GM19455 (cell line): ENCODE measurements at regions not wholly inside any gene's neighbourhood (a gene's known extent, or its start where the extent isn't known, plus 50 kb on each side); places are given as distances from the start of the nearest gene placed in this dataset.

Source experiments
- ATAC-seq: cut with Tn5 transposase; IDR thresholded peaks from one replicate; pipeline ENCODE4 v1.9.1; 2021; ENCODE audit not compliant: unreplicated experiment

- ATAC-seq, result no peak
These were observed 539.6 kb downstream of the CCDC171 start for GRCh38 chr9:16092142-16093091.

- no peak for ATAC-seq
These were observed 545.5 kb downstream of the CCDC171 start for GRCh38 chr9:16098306-16098705.

- no peak for ATAC-seq
These were observed 547.1 kb downstream of the CCDC171 start for GRCh38 chr9:16099732-16100536.

- ATAC-seq, result no peak
These were observed 547.8 kb downstream of the CCDC171 start for GRCh38 chr9:16100537-16101091.

GRCh38 chr9:16102154-16102553, 549.3 kb downstream of the CCDC171 start:
- ATAC-seq, result no peak

- ATAC-seq, result no peak
These were observed 551.0 kb downstream of the CCDC171 start for GRCh38 chr9:16103620-16104397.

GRCh38 chr9:16105168-16106020, 552.6 kb downstream of the CCDC171 start:
- no peak for ATAC-seq

GRCh38 chr9:16106021-16106571, 553.3 kb downstream of the CCDC171 start:
- no peak for ATAC-seq

- ATAC-seq, result no peak
These were observed 559.3 kb downstream of the CCDC171 start for GRCh38 chr9:16112116-16112515.

GRCh38 chr9:16115994-16116393, 563.2 kb downstream of the CCDC171 start:
- no peak for ATAC-seq

- no peak for ATAC-seq
These were observed 565.2 kb downstream of the CCDC171 start for GRCh38 chr9:16118043-16118442.

GRCh38 chr9:16119261-16120230, 566.7 kb downstream of the CCDC171 start:
- ATAC-seq, result no peak

- no peak for ATAC-seq
These were observed 567.4 kb downstream of the CCDC171 start for GRCh38 chr9:16120231-16120641.

- ATAC-seq, result no peak
These were observed 567.9 kb downstream of the CCDC171 start for GRCh38 chr9:16120727-16121126.

GRCh38 chr9:16121168-16121567, 568.3 kb downstream of the CCDC171 start:
- ATAC-seq, result no peak

- no peak for ATAC-seq
These were observed 568.9 kb downstream of the CCDC171 start for GRCh38 chr9:16121601-16122286.

- ATAC-seq, result no peak
These were observed 572.8 kb downstream of the CCDC171 start for GRCh38 chr9:16125629-16126028.

GRCh38 chr9:16126042-16126441, 573.2 kb downstream of the CCDC171 start:
- no peak for ATAC-seq
